PC-9 (cell line): ENCODE measurements at regions not wholly inside any gene's neighbourhood (a gene's known extent, or its start where the extent isn't known, plus 50 kb on each side); places are given as distances from the start of the nearest gene placed in this dataset.

ENCODE experiments used
- EZH2 ChIP-seq: fragments of 200-600 bp; sonication (generic); IDR thresholded peaks from 2 replicates; pipeline ENCODE4 v1.8.0; 2017; ENCODE audit warnings: antibody characterized with exemption, low read depth
- TF ChIP-seq, protein P1 (sequence below): fragments of 200-600 bp; sonication (generic); conservative IDR thresholded peaks from 2 replicates; pipeline ENCODE4 v1.6.1; 2017; ENCODE audit warnings: mixed run types, antibody characterized with exemption, mild to moderate bottlenecking, moderate library complexity

DNA sequence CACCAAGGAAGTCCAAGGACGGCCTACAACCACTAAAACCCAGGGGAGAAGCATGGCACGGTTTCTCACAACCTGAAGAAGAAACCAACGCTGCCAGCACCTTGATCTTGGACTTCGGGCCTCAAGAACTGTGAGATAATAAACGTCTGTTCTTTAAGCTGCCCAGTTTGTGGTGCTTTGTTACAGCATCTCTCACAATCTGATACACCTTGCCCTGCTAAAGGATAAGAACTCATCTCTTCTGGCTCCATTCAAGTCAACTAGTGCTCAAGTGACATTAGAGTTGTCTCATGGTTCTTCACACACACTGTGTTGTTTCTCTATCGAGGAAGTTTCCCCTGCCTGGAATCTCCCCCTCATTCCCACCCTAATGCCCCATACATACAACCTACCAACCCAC, 314.4 kb upstream of the RUNX1 start:
- TF ChIP-seq, protein P1, sequence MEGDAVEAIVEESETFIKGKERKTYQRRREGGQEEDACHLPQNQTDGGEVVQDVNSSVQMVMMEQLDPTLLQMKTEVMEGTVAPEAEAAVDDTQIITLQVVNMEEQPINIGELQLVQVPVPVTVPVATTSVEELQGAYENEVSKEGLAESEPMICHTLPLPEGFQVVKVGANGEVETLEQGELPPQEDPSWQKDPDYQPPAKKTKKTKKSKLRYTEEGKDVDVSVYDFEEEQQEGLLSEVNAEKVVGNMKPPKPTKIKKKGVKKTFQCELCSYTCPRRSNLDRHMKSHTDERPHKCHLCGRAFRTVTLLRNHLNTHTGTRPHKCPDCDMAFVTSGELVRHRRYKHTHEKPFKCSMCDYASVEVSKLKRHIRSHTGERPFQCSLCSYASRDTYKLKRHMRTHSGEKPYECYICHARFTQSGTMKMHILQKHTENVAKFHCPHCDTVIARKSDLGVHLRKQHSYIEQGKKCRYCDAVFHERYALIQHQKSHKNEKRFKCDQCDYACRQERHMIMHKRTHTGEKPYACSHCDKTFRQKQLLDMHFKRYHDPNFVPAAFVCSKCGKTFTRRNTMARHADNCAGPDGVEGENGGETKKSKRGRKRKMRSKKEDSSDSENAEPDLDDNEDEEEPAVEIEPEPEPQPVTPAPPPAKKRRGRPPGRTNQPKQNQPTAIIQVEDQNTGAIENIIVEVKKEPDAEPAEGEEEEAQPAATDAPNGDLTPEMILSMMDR, result no peak
- no peak for TF ChIP-seq EZH2
